ENCODE measurements at regions not wholly inside any gene's neighbourhood (a gene's known extent, or its start where the extent isn't known, plus 50 kb on each side); places are given as distances from the start of the nearest gene placed in this dataset.
"Not testable (repeated sequence)": the region's sequence is repeated elsewhere in the genome, so short reads cannot be mapped to it uniquely, and the experiment has no call there.

DNA sequence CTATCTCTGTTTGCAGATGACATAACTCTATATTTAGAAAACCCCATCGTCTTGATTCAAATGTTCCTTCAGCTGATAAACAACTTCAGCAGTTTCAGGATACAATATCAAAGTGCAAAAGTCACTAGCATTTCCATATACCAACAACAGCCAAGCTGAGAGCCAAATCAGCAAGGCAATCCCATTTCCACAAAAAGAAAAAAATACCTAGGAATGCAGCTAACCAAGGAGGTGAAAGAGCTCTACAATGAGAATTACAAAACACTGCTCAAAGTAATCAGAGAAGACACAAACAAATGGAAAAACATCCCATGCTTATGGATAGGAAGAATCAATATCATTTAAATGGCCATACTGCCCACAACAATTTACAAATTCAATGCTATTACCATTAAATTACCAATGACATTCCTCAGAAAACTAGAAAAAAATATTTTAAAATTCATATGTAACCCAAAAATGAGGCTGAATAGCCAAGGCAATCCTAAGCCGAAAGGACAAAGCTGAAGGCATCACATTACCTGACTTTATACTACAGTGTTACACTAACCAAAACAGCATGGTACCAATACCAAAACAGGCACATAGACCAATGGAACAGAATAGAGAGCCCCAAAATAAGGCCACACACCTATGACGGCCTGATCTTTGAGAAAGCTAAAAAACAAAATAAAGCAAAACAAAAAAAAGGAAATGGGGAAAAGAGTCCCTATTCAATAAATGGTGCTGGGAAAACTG is 901.7 kb downstream of the LRFN5 start:
- no peak for TF ChIP-seq CTCF (IDR thresholded peaks at IDR 0.05; ENCODE audit: insufficient read depth, low read depth, low read length)
- H3K4me3 ChIP-seq (ENCODE audit: low read depth, low read length): no peak overlapping the region
- DNase-seq (ENCODE audit: low read depth): no peak

DNA sequence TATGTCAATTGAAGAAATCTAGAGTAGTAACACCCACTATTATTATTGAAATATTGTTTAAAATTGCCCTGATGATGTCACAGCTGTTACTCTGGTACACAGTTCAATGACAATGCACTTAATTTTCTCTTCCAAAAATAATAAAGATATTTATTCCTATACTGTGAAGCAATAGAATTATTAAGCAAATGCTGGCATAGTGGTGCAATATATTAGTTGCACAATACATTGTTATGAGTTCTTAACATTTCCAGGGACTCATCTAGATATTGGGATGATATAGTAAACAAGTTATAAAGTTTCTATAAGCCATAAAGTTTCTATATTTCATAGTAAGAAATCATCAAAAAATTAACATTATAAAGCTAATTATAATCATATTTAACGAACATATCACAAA is 897.8 kb downstream of the LRFN5 start:
- no peak for DNase-seq (ENCODE audit: low read depth)
- H3K4me3 ChIP-seq (ENCODE audit: low read depth, low read length): no peak overlapping the region
- no peak for TF ChIP-seq CTCF (IDR thresholded peaks at IDR 0.05; ENCODE audit: insufficient read depth, low read depth, low read length)

GRCh38 chr14:42499137-42499536 is 892.5 kb downstream of the LRFN5 start:
- no peak overlapping the region for H3K4me3 ChIP-seq (ENCODE audit: low read depth, low read length)
- no peak for DNase-seq (ENCODE audit: low read depth)
- TF ChIP-seq CTCF (IDR thresholded peaks at IDR 0.05; ENCODE audit: insufficient read depth, low read depth, low read length): no peak

- no peak overlapping the region for H3K4me3 ChIP-seq (ENCODE audit: low read depth, low read length)
- TF ChIP-seq CTCF (IDR thresholded peaks at IDR 0.05; ENCODE audit: insufficient read depth, low read depth, low read length): no peak
- no peak for DNase-seq (ENCODE audit: low read depth)
Observed at GRCh38 chr14:42490536-42490935, 883.9 kb downstream of the LRFN5 start.

DNA sequence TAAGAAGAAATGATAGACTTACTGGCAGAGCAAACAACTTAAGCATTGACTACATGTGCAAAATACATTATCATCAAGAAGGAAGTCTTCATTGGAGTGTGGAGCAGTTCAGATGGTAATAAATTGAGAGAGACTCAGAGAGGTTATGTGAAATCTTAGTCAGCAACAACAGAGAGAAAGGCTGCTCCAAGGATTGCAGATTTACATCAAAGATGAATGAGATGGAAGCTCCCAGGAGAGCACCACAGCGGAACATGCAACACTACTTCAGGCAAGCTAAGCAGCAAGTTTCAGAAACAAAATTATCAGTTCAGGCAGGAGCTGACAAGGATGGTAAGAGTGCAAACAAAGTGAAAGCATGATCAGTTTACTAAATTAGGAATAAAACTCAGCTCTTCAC is 882.3 kb downstream of the LRFN5 start:
- DNase-seq (ENCODE audit: low read depth): no peak

GRCh38 chr14:42482345-42482971 is 875.8 kb downstream of the LRFN5 start:
- DNase-seq (ENCODE audit: low read depth); H3K4me3 ChIP-seq (ENCODE audit: low read depth, low read length): not testable (repeated sequence)

More for the DNA sequence above, 882.3 kb downstream of the LRFN5 start:
- no peak overlapping the region for H3K4me3 ChIP-seq (ENCODE audit: low read depth, low read length)
- no peak for TF ChIP-seq CTCF (IDR thresholded peaks at IDR 0.05; ENCODE audit: insufficient read depth, low read depth, low read length)

DNA sequence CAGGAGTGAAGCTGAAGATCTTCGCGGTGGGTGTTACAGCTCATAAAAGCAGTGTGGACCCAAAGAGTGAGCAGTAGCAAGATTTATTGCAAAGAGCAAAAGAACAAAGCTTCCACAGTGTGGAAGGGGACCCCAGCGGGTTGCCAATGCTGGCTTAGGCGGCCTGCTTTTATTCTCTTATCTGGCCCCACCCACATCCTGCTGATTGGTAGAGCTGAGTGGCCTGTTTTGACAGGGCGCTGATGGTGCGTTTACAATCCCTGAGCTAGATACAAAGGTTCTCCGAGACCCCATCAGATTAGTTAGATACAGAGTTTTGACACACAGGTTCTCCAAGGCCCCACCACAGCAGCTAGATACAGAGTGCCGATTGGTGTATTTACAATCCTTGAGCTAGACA is 875.0 kb downstream of the LRFN5 start:
- not testable (repeated sequence) for H3K4me3 ChIP-seq (ENCODE audit: low read depth, low read length); DNase-seq (ENCODE audit: low read depth)

DNA sequence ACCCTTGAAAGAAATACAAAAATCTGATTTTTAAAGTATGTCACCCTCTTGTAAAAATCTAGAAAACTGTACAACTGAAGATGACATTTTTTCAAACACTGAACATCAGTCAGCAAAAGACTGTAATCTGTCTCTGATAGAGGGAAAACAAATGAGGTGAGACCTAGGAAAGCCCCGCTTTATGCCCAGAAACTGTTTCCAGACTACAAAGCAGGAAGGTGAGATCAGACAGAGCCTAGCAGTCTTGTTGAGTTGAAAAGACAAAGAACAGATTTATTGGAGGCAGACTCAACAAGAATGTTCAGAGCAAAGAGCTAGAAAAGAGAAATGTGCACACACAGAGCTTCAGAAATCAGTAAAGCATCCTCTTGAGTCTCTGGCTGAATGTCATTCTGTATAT is 873.6 kb downstream of the LRFN5 start:
- no peak for TF ChIP-seq CTCF (IDR thresholded peaks at IDR 0.05; ENCODE audit: insufficient read depth, low read depth, low read length)
- H3K4me3 ChIP-seq (ENCODE audit: low read depth, low read length): no peak overlapping the region
- no peak for DNase-seq (ENCODE audit: low read depth)

Data from fibroblast of villous mesenchyme (primary cell).